ENCODE measurements at regions not wholly inside any gene's neighbourhood (a gene's known extent, or its start where the extent isn't known, plus 50 kb on each side); places are given as distances from the start of the nearest gene placed in this dataset.

- no peak for TF ChIP-seq TEAD4 (IDR thresholded peaks at IDR 0.05)
- TF ChIP-seq CREB1 (IDR thresholded peaks at IDR 0.05; ENCODE audit: low read depth) = no peak
- TF ChIP-seq FOXM1 (IDR thresholded peaks at IDR 0.05; ENCODE audit: borderline replicate concordance, low read depth) = no peak
- TF ChIP-seq ZBTB7A (IDR thresholded peaks at IDR 0.05; ENCODE audit: low read depth) = no peak
- no peak for TF ChIP-seq EGR1 (IDR thresholded peaks at IDR 0.05)
- no peak for TF ChIP-seq TCF12 (IDR thresholded peaks at IDR 0.05; ENCODE audit: low read depth)
- no peak for TF ChIP-seq NFIC (IDR thresholded peaks at IDR 0.05)
- TF ChIP-seq USF1 (IDR thresholded peaks at IDR 0.05) = no peak
- no peak for TF ChIP-seq YY1 (IDR thresholded peaks at IDR 0.05; ENCODE audit: low read depth)
- TF ChIP-seq CEBPB (IDR thresholded peaks at IDR 0.05) = no peak
- TF ChIP-seq TAF1 (IDR thresholded peaks at IDR 0.05; ENCODE audit: low read depth) = no peak
- no peak for TF ChIP-seq REST (IDR thresholded peaks at IDR 0.05; ENCODE audit: low read depth)
- TF ChIP-seq RAD21 (IDR thresholded peaks at IDR 0.05; ENCODE audit: low read depth) = no peak
- no peak for TF ChIP-seq MAX (IDR thresholded peaks at IDR 0.05)
- no peak for TF ChIP-seq EP300 (IDR thresholded peaks at IDR 0.05; ENCODE audit: borderline replicate concordance)
These were observed 290.2 kb upstream of the USP24 start for GRCh38 chr1:55505326-55505725.

GRCh38 chr1:55504306-55504731 lies 289.2 kb upstream of the USP24 start:
- no peak for TF ChIP-seq MAX (IDR thresholded peaks at IDR 0.05)
- TF ChIP-seq YY1 (IDR thresholded peaks at IDR 0.05; ENCODE audit: low read depth) = no peak
- no peak for TF ChIP-seq CEBPB (IDR thresholded peaks at IDR 0.05)
- no peak for TF ChIP-seq TEAD4 (IDR thresholded peaks at IDR 0.05)
- no peak for TF ChIP-seq RAD21 (IDR thresholded peaks at IDR 0.05; ENCODE audit: low read depth)
- TF ChIP-seq FOXM1 (IDR thresholded peaks at IDR 0.05; ENCODE audit: borderline replicate concordance, low read depth) = no peak
- TF ChIP-seq EGR1 (IDR thresholded peaks at IDR 0.05) = no peak
- TF ChIP-seq TCF12 (IDR thresholded peaks at IDR 0.05; ENCODE audit: low read depth) = no peak
- no peak for TF ChIP-seq CREB1 (IDR thresholded peaks at IDR 0.05; ENCODE audit: low read depth)
- TF ChIP-seq TAF1 (IDR thresholded peaks at IDR 0.05; ENCODE audit: low read depth) = no peak
- TF ChIP-seq EP300 (IDR thresholded peaks at IDR 0.05; ENCODE audit: borderline replicate concordance) = no peak
- no peak for TF ChIP-seq NFIC (IDR thresholded peaks at IDR 0.05)
- TF ChIP-seq ZBTB7A (IDR thresholded peaks at IDR 0.05; ENCODE audit: low read depth) = no peak
- TF ChIP-seq USF1 (IDR thresholded peaks at IDR 0.05) = no peak
- no peak for TF ChIP-seq REST (IDR thresholded peaks at IDR 0.05; ENCODE audit: low read depth)

GRCh38 chr1:55503663-55504305 lies 288.6 kb upstream of the USP24 start:
- TF ChIP-seq TCF12 (IDR thresholded peaks at IDR 0.05; ENCODE audit: low read depth) (no peak), ZBTB7A (IDR thresholded peaks at IDR 0.05; ENCODE audit: low read depth) (no peak), FOXM1 (IDR thresholded peaks at IDR 0.05; ENCODE audit: borderline replicate concordance, low read depth) (no peak), USF1 (IDR thresholded peaks at IDR 0.05) (no peak), CEBPB (IDR thresholded peaks at IDR 0.05) (no peak), NFIC (IDR thresholded peaks at IDR 0.05) (no peak), TAF1 (IDR thresholded peaks at IDR 0.05; ENCODE audit: low read depth) (no peak), YY1 (IDR thresholded peaks at IDR 0.05; ENCODE audit: low read depth) (no peak), CREB1 (IDR thresholded peaks at IDR 0.05; ENCODE audit: low read depth) (no peak), RAD21 (IDR thresholded peaks at IDR 0.05; ENCODE audit: low read depth) (no peak), TEAD4 (IDR thresholded peaks at IDR 0.05) (no peak)

- TF ChIP-seq MAX (IDR thresholded peaks at IDR 0.05) (no peak), CEBPB (IDR thresholded peaks at IDR 0.05) (no peak), NFIC (IDR thresholded peaks at IDR 0.05) (no peak), TAF1 (IDR thresholded peaks at IDR 0.05; ENCODE audit: low read depth) (no peak), CREB1 (IDR thresholded peaks at IDR 0.05; ENCODE audit: low read depth) (no peak), ZBTB7A (IDR thresholded peaks at IDR 0.05; ENCODE audit: low read depth) (no peak), REST (IDR thresholded peaks at IDR 0.05; ENCODE audit: low read depth) (no peak), USF1 (IDR thresholded peaks at IDR 0.05) (no peak), YY1 (IDR thresholded peaks at IDR 0.05; ENCODE audit: low read depth) (no peak), EP300 (IDR thresholded peaks at IDR 0.05; ENCODE audit: borderline replicate concordance) (no peak), TEAD4 (IDR thresholded peaks at IDR 0.05) (no peak), RAD21 (IDR thresholded peaks at IDR 0.05; ENCODE audit: low read depth) (no peak), TCF12 (IDR thresholded peaks at IDR 0.05; ENCODE audit: low read depth) (no peak), FOXM1 (IDR thresholded peaks at IDR 0.05; ENCODE audit: borderline replicate concordance, low read depth) (no peak), EGR1 (IDR thresholded peaks at IDR 0.05) (no peak)
These were observed 285.4 kb upstream of the USP24 start for GRCh38 chr1:55500601-55501000.
